ENCODE measurements at regions not wholly inside any gene's neighbourhood (a gene's known extent, or its start where the extent isn't known, plus 50 kb on each side); places are given as distances from the start of the nearest gene placed in this dataset.

- ChIA-PET POLR2A (no interaction called here), CTCF (no interaction called here)
Observed at GRCh38 chr1:184257873-184258272, 129.0 kb upstream of the C1orf21 start.

- POLR2A ChIA-PET = no interaction called here
- CTCF ChIA-PET = no interaction called here
Observed at GRCh38 chr1:184258525-184258924, 128.3 kb upstream of the C1orf21 start.

- ChIA-PET CTCF (no interaction called here), POLR2A (no interaction called here)
Observed at GRCh38 chr1:184260382-184260781, 126.4 kb upstream of the C1orf21 start.

GRCh38 chr1:184262109-184262508, 124.7 kb upstream of the C1orf21 start:
- ChIA-PET POLR2A (no interaction called here), CTCF (no interaction called here)

- ChIA-PET CTCF (no interaction called here), POLR2A (no interaction called here)
Observed at GRCh38 chr1:184267747-184268146, 119.1 kb upstream of the C1orf21 start.

GRCh38 chr1:184270556-184270955, 116.3 kb upstream of the C1orf21 start:
- POLR2A ChIA-PET = no interaction called here
- CTCF ChIA-PET = no interaction called here

GRCh38 chr1:184272175-184272866, 114.5 kb upstream of the C1orf21 start:
- CTCF ChIA-PET = no interaction called here

GRCh38 chr1:184276416-184276815, 110.4 kb upstream of the C1orf21 start:
- ChIA-PET POLR2A (no interaction called here), CTCF (no interaction called here)

More at GRCh38 chr1:184272175-184272866, 114.5 kb upstream of the C1orf21 start:
- POLR2A ChIA-PET = no interaction called here

- CTCF ChIA-PET = no interaction called here
Observed at GRCh38 chr1:184279911-184280458, 106.8 kb upstream of the C1orf21 start.

GRCh38 chr1:184283999-184284398, 102.8 kb upstream of the C1orf21 start:
- ChIA-PET POLR2A (no interaction called here), CTCF (no interaction called here)

More at GRCh38 chr1:184279911-184280458, 106.8 kb upstream of the C1orf21 start:
- POLR2A ChIA-PET = no interaction called here

GRCh38 chr1:184284900-184285299, 101.9 kb upstream of the C1orf21 start:
- ChIA-PET POLR2A (no interaction called here), CTCF (no interaction called here)

GRCh38 chr1:184285401-184286087, 101.3 kb upstream of the C1orf21 start:
- ChIA-PET CTCF (no interaction called here), POLR2A (no interaction called here)

GRCh38 chr1:184287001-184287400, 99.8 kb upstream of the C1orf21 start:
- ChIA-PET CTCF (no interaction called here), POLR2A (no interaction called here)

- POLR2A ChIA-PET = no interaction called here
- CTCF ChIA-PET = no interaction called here
Observed at GRCh38 chr1:184289825-184290550, 96.8 kb upstream of the C1orf21 start.

- POLR2A ChIA-PET = no interaction called here
- CTCF ChIA-PET = no interaction called here
Observed at GRCh38 chr1:184291701-184292100, 95.1 kb upstream of the C1orf21 start.

- ChIA-PET POLR2A (no interaction called here), CTCF (no interaction called here)
Observed at GRCh38 chr1:184292101-184292500, 94.7 kb upstream of the C1orf21 start.

- ChIA-PET POLR2A (no interaction called here), CTCF (no interaction called here)
Observed at GRCh38 chr1:184294101-184294500, 92.7 kb upstream of the C1orf21 start.

GRCh38 chr1:184296466-184297243, 90.2 kb upstream of the C1orf21 start:
- POLR2A ChIA-PET = no interaction called here
- CTCF ChIA-PET = no interaction called here

GRCh38 chr1:184297244-184297750, 89.5 kb upstream of the C1orf21 start:
- ChIA-PET CTCF (no interaction called here), POLR2A (no interaction called here)
